Loucy (cell line): ENCODE measurements at regions not wholly inside any gene's neighbourhood (a gene's known extent, or its start where the extent isn't known, plus 50 kb on each side); places are given as distances from the start of the nearest gene placed in this dataset.

Source experiments
- EZH2phosphoT487 ChIP-seq: fragments of 200-600 bp; IDR thresholded peaks from 2 replicates; pipeline ENCODE4 v1.6.1; 2018; ENCODE audit warnings: antibody characterized with exemption, mild to moderate bottlenecking, moderate library complexity, borderline replicate concordance
- TF ChIP-seq, protein P1 (sequence below): fragments of 200-600 bp; sonication (generic); conservative IDR thresholded peaks from 2 replicates; pipeline ENCODE4 v1.5.1; 2014; ENCODE audit warnings: mild to moderate bottlenecking, antibody characterized with exemption, low read length

DNA sequence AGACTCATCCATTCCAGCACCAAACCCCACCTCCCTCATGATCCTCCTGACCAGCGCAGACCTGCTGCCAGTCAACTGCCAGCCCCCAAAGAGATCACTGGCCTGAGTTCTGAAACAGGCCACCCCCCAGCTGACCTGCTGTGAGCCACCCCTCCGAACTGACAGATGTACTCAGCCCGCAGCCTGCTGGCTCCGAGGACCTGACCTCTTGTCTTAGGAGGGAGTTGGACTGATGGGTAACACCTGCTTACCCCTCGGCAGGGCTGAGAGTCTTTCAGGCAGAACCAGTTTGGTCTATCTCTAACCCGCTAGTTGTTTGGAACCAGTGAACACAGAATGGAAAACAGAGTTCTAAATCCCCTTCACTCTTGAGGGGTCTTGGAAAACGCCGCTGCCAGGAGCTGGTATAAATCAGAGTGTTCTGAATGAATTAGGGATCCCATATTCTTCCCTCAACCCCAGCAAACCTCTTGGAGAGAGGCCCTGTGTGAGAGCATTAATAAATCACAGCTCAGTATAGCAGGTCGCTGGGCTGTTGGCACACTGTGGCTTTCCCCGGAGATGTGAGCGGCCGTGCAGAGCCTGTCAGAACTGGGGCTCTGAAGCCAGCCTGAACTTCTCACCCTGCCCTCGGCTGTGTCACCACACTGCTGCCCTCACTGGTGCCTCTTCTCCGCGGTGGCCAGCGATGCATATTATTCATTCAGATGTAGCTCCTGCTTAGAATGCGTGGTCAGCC lies 165.1 kb upstream of the NCAM1 start:
- TF ChIP-seq, protein P1, sequence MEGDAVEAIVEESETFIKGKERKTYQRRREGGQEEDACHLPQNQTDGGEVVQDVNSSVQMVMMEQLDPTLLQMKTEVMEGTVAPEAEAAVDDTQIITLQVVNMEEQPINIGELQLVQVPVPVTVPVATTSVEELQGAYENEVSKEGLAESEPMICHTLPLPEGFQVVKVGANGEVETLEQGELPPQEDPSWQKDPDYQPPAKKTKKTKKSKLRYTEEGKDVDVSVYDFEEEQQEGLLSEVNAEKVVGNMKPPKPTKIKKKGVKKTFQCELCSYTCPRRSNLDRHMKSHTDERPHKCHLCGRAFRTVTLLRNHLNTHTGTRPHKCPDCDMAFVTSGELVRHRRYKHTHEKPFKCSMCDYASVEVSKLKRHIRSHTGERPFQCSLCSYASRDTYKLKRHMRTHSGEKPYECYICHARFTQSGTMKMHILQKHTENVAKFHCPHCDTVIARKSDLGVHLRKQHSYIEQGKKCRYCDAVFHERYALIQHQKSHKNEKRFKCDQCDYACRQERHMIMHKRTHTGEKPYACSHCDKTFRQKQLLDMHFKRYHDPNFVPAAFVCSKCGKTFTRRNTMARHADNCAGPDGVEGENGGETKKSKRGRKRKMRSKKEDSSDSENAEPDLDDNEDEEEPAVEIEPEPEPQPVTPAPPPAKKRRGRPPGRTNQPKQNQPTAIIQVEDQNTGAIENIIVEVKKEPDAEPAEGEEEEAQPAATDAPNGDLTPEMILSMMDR: no peak
- no peak for TF ChIP-seq EZH2phosphoT487
